ENCODE measurements at regions not wholly inside any gene's neighbourhood (a gene's known extent, or its start where the extent isn't known, plus 50 kb on each side); places are given as distances from the start of the nearest gene placed in this dataset.
A peak's percentile ranks its signal among the peaks of the same experiment; 100 is the strongest.

DNA sequence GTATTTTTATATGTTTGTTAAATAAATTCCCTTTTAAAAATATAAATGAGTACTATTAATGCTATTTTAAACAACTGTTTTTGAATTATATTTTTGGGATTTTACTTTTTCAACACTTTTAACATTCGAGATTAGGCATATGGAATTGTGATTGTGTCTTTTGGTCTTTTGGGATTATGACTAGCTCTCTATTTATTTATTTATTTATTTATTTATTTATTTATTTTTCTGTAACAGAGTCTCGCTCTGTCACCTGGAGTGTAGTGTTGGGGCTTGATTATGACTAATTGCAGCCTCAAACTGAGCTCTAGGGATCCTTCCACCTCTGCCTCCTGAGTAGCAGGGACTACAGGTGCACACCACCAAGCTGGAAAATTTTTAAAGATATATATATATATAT, 1101.6 kb downstream of the FAM133A start:
- Histone ChIP-seq H3K27ac (no peak overlapping the region), H3K4me3 (no peak overlapping the region), H3K4me1 (no peaks in the 10 kb centered on the region), H3K36me3 (no peaks in the 10 kb centered on the region), H3K9me3 (no peaks in the 10 kb centered on the region), H3K27me3 (ENCODE audit: low read depth) (no peaks in the 10 kb centered on the region)
- DNase-seq (no peak), ATAC-seq (no peak)
- TF ChIP-seq, protein P1, sequence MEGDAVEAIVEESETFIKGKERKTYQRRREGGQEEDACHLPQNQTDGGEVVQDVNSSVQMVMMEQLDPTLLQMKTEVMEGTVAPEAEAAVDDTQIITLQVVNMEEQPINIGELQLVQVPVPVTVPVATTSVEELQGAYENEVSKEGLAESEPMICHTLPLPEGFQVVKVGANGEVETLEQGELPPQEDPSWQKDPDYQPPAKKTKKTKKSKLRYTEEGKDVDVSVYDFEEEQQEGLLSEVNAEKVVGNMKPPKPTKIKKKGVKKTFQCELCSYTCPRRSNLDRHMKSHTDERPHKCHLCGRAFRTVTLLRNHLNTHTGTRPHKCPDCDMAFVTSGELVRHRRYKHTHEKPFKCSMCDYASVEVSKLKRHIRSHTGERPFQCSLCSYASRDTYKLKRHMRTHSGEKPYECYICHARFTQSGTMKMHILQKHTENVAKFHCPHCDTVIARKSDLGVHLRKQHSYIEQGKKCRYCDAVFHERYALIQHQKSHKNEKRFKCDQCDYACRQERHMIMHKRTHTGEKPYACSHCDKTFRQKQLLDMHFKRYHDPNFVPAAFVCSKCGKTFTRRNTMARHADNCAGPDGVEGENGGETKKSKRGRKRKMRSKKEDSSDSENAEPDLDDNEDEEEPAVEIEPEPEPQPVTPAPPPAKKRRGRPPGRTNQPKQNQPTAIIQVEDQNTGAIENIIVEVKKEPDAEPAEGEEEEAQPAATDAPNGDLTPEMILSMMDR (IDR thresholded peaks at IDR 0.05), result no peak
- intact Hi-C loops (cut with DNase I), result no loop called here

GRCh38 chrX:94813541-94813940, 1139.5 kb downstream of the FAM133A start:
- no peak overlapping the region for H3K4me3 ChIP-seq
- no peak overlapping the region for H3K27ac ChIP-seq
- TF ChIP-seq, protein P1 (IDR thresholded peaks at IDR 0.05), result no peak
- ATAC-seq (no peak), DNase-seq (no peak)
- intact Hi-C loops (cut with DNase I), result no loop called here
- no peaks in the 10 kb centered on the region for H3K4me1 ChIP-seq
- no peaks in the 10 kb centered on the region for H3K27me3 ChIP-seq (ENCODE audit: low read depth)
- H3K9me3 ChIP-seq, result no peaks in the 10 kb centered on the region
- H3K36me3 ChIP-seq, result no peaks in the 10 kb centered on the region

- intact Hi-C loops (cut with DNase I), result no loop called here
- ATAC-seq, result no peak
These were observed 1140.2 kb downstream of the FAM133A start for GRCh38 chrX:94814216-94814615.

DNA sequence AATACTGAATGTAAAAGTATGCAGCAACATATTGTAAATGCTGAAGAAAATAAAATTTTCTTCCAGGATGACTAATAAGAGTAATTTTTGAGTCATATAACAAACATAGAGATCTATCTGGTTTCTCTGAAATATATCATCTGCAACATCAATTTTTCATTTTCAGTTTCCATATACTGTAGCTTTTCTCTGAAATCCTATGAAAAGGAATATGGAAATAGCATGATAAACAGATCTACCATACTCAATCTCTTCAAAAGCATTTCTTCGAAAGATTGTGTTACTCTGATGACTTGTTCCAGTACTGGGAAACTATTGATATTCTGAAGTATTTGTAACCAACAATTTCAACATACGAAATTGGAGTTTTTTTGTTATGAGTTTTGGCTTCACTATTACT, 1156.7 kb downstream of the FAM133A start:
- TF ChIP-seq, protein P1 (IDR thresholded peaks at IDR 0.05), result no peak
- Histone ChIP-seq H3K9me3 (no peaks in the 10 kb centered on the region), H3K27me3 (ENCODE audit: low read depth) (no peaks in the 10 kb centered on the region), H3K36me3 (no peaks in the 10 kb centered on the region), H3K27ac (no peak overlapping the region), H3K4me3 (no peak overlapping the region), H3K4me1 (no peaks in the 10 kb centered on the region)
- ATAC-seq, result no peak
- DNase-seq, result no peak
- intact Hi-C loops (cut with DNase I), result no loop called here

More at GRCh38 chrX:94814216-94814615, 1140.2 kb downstream of the FAM133A start:
- Histone ChIP-seq H3K9me3 (no peaks in the 10 kb centered on the region), H3K4me3 (no peak overlapping the region), H3K27ac (no peak overlapping the region), H3K36me3 (no peaks in the 10 kb centered on the region), H3K27me3 (ENCODE audit: low read depth) (no peaks in the 10 kb centered on the region), H3K4me1 (no peaks in the 10 kb centered on the region)
- TF ChIP-seq, protein P1 (IDR thresholded peaks at IDR 0.05), result no peak
- no peak for DNase-seq

DNA sequence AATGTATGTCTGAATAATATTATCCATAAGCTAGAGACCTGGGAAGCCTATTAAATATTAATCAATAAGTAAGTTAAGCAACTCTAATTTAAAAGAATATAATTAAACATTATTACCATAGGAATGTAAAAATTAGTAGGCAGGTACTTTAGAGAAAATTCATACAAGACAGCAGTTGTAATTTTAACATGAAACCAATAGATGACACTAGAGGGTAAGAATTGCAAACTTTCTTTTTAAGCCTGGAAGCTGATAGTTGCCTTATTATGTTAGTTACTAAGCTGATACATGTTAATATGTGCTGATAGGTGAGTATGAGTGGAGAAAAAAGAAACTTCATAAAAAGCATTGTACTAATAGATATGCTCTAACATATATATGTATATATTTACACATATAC, 1157.4 kb downstream of the FAM133A start:
- DNase-seq (no peak), ATAC-seq (no peak)
- H3K36me3 ChIP-seq, result no peaks in the 10 kb centered on the region

More for the DNA sequence above, 1157.4 kb downstream of the FAM133A start:
- H3K27me3 ChIP-seq (ENCODE audit: low read depth), result no peaks in the 10 kb centered on the region
- H3K27ac ChIP-seq, result no peak overlapping the region
- H3K4me3 ChIP-seq, result no peak overlapping the region
- H3K9me3 ChIP-seq, result no peaks in the 10 kb centered on the region
- H3K4me1 ChIP-seq, result no peaks in the 10 kb centered on the region
- TF ChIP-seq, protein P1 (IDR thresholded peaks at IDR 0.05), result peak; percentile 19
- intact Hi-C loops (cut with DNase I), result no loop called here
